Neuronal stem cell (in vitro differentiated cells): ENCODE measurements at regions not wholly inside any gene's neighbourhood (a gene's known extent, or its start where the extent isn't known, plus 50 kb on each side); places are given as distances from the start of the nearest gene placed in this dataset.

Experiments used
- DNase-seq: peaks from one replicate; pipeline ENCODE4 v3.0.0-alpha.2; 2013; ENCODE audit warnings: low spot score
- H2AFZ ChIP-seq: one replicate; pipeline ENCODE4 v1.6.1; 2013; ENCODE audit warnings: mild to moderate bottlenecking, low read length, inconsistent platforms
- H2AK5ac ChIP-seq: 2 replicates; pipeline ENCODE4 v1.6.1; 2013; ENCODE audit warnings: low read depth, mild to moderate bottlenecking, inconsistent platforms, low read length, moderate library complexity, mixed read lengths
- H2BK120ac ChIP-seq: 2 replicates; pipeline ENCODE4 v1.6.1; 2013; ENCODE audit warnings: low read depth, mild to moderate bottlenecking, inconsistent platforms, low read length, moderate library complexity, mixed read lengths
- H2BK12ac ChIP-seq: one replicate; pipeline ENCODE4 v1.6.1; 2013; ENCODE audit warnings: low read length, inconsistent platforms
- H2BK15ac ChIP-seq: 2 replicates; pipeline ENCODE4 v1.6.1; 2013; ENCODE audit warnings: mild to moderate bottlenecking, low read length, inconsistent platforms, mixed read lengths
- H2BK5ac ChIP-seq: one replicate; pipeline ENCODE4 v1.6.1; 2013; ENCODE audit warnings: inconsistent platforms, mild to moderate bottlenecking, low read length, moderate library complexity
- H3K14ac ChIP-seq: one replicate; pipeline ENCODE4 v1.6.1; 2013; ENCODE audit warnings: low read length, inconsistent platforms
- H3K18ac ChIP-seq: 2 replicates; pipeline ENCODE4 v1.6.1; 2013; ENCODE audit warnings: low read length, inconsistent platforms
- H3K23ac ChIP-seq: 2 replicates; pipeline ENCODE4 v1.6.1; 2013; ENCODE audit warnings: low read depth, mild to moderate bottlenecking, mixed read lengths, low read length, inconsistent platforms; ENCODE audit not compliant: poor library complexity
- H3K27ac ChIP-seq: replicated peaks from 3 replicates; pipeline ENCODE4 v1.5.1; 2013; ENCODE audit warnings: low read length, inconsistent platforms
- H3K27me3 ChIP-seq, 3 experiments: 2 replicates each; pipeline ENCODE4 v1.6.1; 2013; ENCODE audit warnings: low read length in 3 of 3, mild to moderate bottlenecking in 2 of 3, inconsistent platforms in 1 of 3, low read depth in 1 of 3, mixed read lengths in 1 of 3, moderate library complexity in 1 of 3; ENCODE audit not compliant: control insufficient read depth in 3 of 3, insufficient read depth in 3 of 3
- H3K36me3 ChIP-seq, 2 donors: replicated peaks in 1 of 2; 2 replicates each; pipeline ENCODE4 v1.6.1; 2013; ENCODE audit warnings: low read length in 2 of 2; ENCODE audit not compliant: control insufficient read depth in 2 of 2, insufficient read depth in 2 of 2
- H3K4ac ChIP-seq: 2 replicates; pipeline ENCODE4 v1.6.1; 2013; ENCODE audit warnings: inconsistent platforms, mild to moderate bottlenecking, low read length, moderate library complexity
- H3K4me1 ChIP-seq, 2 donors: 1 replicate in 1 of 2; 2 replicates in 1 of 2; pipeline ENCODE4 v1.6.1; 2013; ENCODE audit warnings: low read length in 2 of 2, low read depth in 1 of 2; ENCODE audit not compliant: control insufficient read depth in 2 of 2, insufficient read depth in 1 of 2
- H3K4me2 ChIP-seq: one replicate; pipeline ENCODE4 v1.6.1; 2013; ENCODE audit warnings: mild to moderate bottlenecking, low read length, inconsistent platforms; ENCODE audit not compliant: insufficient read depth, poor library complexity, severe bottlenecking
- H3K4me3 ChIP-seq, 2 donors: 2 replicates each; pipeline ENCODE4 v1.5.1; 2013; ENCODE audit warnings: low read length in 2 of 2, mild to moderate bottlenecking in 2 of 2, inconsistent platforms in 1 of 2, moderate library complexity in 1 of 2
- H3K79me1 ChIP-seq: one replicate; pipeline ENCODE4 v1.6.1; 2013; ENCODE audit warnings: low read depth, mild to moderate bottlenecking, inconsistent platforms, low read length, moderate library complexity
- H3K9ac ChIP-seq: one replicate; pipeline ENCODE4 v1.6.1; 2013; ENCODE audit warnings: mild to moderate bottlenecking, low read depth, low read length, inconsistent platforms; ENCODE audit not compliant: poor library complexity
- H3K9me3 ChIP-seq, 2 donors: replicated peaks in 1 of 2; 2 replicates each; pipeline versions ENCODE3 to v1.6.1; 2013; ENCODE audit warnings: low read length in 2 of 2, mild to moderate bottlenecking in 2 of 2, inconsistent platforms in 1 of 2, low read depth in 1 of 2, mixed read lengths in 1 of 2, moderate library complexity in 1 of 2; ENCODE audit not compliant: control insufficient read depth in 2 of 2, insufficient read depth in 1 of 2
- H4K8ac ChIP-seq: one replicate; pipeline ENCODE4 v1.6.1; 2013; ENCODE audit warnings: low read depth, mild to moderate bottlenecking, inconsistent platforms, low read length, moderate library complexity
- H4K91ac ChIP-seq: one replicate; pipeline ENCODE4 v1.6.1; 2013; ENCODE audit warnings: low read length, low read depth, mild to moderate bottlenecking, inconsistent platforms; ENCODE audit not compliant: poor library complexity
- WGBS, 2 donors: extraction: QIAGEN DNeasy Blood & Tissue Kit; methylation state at CpG; one replicate each; pipeline ENCODE4 v1.1.7; 2013; ENCODE audit warnings: missing lambda C conversion rate in 2 of 2, mixed read lengths in 1 of 2; ENCODE audit not compliant: insufficient read length in 2 of 2, insufficient replicate concordance in 1 of 2; ENCODE audit errors: extremely low coverage in 2 of 2; 5-methylcytosine and 5-hydroxymethylcytosine counted together

DNA sequence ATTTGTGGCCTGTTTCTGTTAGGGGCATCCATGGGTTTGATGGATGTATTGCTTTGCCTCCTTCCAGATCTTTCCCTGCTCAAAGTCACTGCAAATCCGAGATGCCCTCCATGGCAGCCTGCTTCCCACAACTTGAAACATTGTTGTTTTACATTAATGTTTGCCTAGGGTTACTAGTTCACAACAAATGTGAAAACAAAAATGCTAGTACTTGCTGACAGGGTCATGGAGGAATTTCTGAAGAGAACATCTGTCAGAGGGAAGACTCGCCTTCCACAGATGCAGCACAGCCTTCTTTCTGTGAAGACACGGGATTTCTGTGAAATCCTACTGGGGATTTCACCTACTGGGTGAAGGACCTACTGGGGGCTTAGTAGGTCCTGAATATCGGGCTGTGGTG is 260.0 kb upstream of the FN1 start:
- H3K9ac ChIP-seq = no peak overlapping the region
- H3K4me1 ChIP-seq = no peaks in the 10 kb centered on the region
- DNase-seq = no peak
- H3K14ac ChIP-seq = no peak overlapping the region
- no peak overlapping the region for H2AFZ ChIP-seq
- H3K23ac ChIP-seq = no peak overlapping the region
- H2BK15ac ChIP-seq = no peak overlapping the region
- no peak overlapping the region for H3K4ac ChIP-seq
- H3K27ac ChIP-seq = no peak overlapping the region
- H3K79me1 ChIP-seq = no peaks in the 10 kb centered on the region
- H3K27me3 ChIP-seq = no peaks in the 10 kb centered on the region
- H2AK5ac ChIP-seq = no peak overlapping the region
- H3K18ac ChIP-seq = no peak overlapping the region
- no peak overlapping the region for H3K4me2 ChIP-seq
- no peak overlapping the region for H2BK120ac ChIP-seq
- no peak overlapping the region for H4K91ac ChIP-seq
- no peak overlapping the region for H2BK12ac ChIP-seq
- no peak overlapping the region for H4K8ac ChIP-seq
- H2BK5ac ChIP-seq = no peak overlapping the region
- no peak overlapping the region for H3K4me3 ChIP-seq
- no CpG with 5 or more reads among the region's 4 CpGs for WGBS, 2 donors
- no peaks in the 10 kb centered on the region for H3K9me3 ChIP-seq
- H3K36me3 ChIP-seq = no peaks in the 10 kb centered on the region

DNA sequence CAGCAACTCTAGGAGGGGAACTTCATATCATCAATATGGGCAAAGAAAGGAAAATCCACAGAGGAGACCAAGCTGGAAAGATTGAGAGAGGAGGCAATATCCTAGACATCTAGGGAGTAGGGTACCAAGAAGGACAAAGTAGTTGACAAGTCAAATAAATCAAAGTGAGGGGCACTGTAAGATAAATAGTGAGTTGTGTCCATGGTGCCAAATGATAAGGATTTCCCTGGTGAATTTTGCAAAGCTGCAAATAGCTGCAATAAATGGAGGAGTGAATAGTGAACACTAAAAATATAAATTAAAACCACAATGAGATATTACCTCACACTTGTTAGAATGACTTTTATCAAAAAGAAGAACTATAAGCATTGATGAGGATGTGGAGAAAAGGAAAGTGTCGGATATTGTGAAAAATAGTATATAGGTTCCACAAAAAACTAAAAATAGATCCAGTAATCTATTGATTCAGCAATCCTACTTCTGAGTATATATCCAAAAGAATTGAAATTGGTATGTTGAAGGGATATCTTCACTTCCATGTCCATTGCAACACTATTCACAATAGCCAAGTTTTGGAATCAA is 258.2 kb upstream of the FN1 start:
- WGBS, 2 donors = no CpG with 5 or more reads among the region's 1 CpG
- Histone ChIP-seq H2BK120ac (no peak overlapping the region), H2AK5ac (no peak overlapping the region), H3K18ac (no peak overlapping the region), H4K8ac (no peak overlapping the region), H3K4ac (no peak overlapping the region), H2BK5ac (no peak overlapping the region), H4K91ac (no peak overlapping the region), H3K23ac (no peak overlapping the region), H3K14ac (no peak overlapping the region), H3K79me1 (no peaks in the 10 kb centered on the region), H2AFZ (no peak overlapping the region), H2BK12ac (no peak overlapping the region), H3K4me1 (no peaks in the 10 kb centered on the region), H3K9ac (no peak overlapping the region), H3K27me3 (no peaks in the 10 kb centered on the region), H3K36me3 (no peaks in the 10 kb centered on the region), H3K9me3 (no peaks in the 10 kb centered on the region), H3K4me2 (no peak overlapping the region), H3K27ac (no peak overlapping the region), H3K4me3 (no peak overlapping the region), H2BK15ac (no peak overlapping the region)
- no peak for DNase-seq

DNA sequence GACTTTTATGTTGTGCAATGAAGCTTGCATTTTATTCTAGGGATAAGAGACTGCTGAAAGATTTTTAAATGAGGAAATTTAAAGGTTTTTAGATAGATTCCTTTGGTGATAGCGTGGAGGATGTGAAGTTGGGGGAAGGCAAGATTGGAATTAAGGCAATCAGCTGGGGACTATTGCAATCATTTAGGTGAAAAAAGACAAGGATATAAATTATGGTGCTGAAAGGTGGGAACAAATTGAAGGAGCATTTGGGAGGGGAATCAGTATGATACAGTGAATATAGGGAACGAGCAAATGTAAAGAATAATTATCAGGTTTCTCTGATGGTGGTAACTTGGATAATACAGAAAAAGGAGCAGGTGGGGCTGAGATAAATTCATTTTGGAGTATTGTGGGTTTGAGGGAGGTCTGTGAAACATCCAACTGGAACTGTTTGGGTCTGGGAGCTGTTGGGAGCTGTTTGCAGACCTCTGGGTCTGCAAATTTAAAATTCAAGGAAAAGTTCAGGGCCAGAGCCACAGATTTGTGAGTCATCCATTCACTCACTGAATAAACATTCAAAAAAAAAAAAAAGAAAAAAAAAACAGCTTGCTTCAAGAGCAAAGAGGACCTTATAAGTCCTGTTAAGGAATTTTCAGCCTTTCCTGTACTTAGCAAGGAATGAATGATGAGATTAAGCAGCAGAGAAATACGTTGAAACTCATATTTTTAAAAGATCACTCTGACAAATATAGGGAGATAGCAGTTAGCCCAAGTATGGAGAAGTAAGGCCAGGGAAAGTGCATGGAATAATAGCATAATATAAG is 257.5 kb upstream of the FN1 start:
- H2BK120ac ChIP-seq = no peak overlapping the region
- H2BK15ac ChIP-seq = no peak overlapping the region
- H3K4me1 ChIP-seq = no peaks in the 10 kb centered on the region
- H3K27me3 ChIP-seq = no peaks in the 10 kb centered on the region
- 100% methylated on average over 1 of the region's 3 CpGs for WGBS, 2 donors
- H2AFZ ChIP-seq = peak overlapping the region; percentile 37
- H3K4me3 ChIP-seq = no peak overlapping the region
- no peak overlapping the region for H2BK12ac ChIP-seq
- no peaks in the 10 kb centered on the region for H3K79me1 ChIP-seq
- no peak overlapping the region for H3K27ac ChIP-seq
- no peak overlapping the region for H3K9ac ChIP-seq
- H3K36me3 ChIP-seq = no peaks in the 10 kb centered on the region
- no peak overlapping the region for H2AK5ac ChIP-seq
- H3K18ac ChIP-seq = no peak overlapping the region
- no peak overlapping the region for H4K91ac ChIP-seq
- DNase-seq = no peak
- no peak overlapping the region for H3K23ac ChIP-seq
- H3K4me2 ChIP-seq = no peak overlapping the region
- no peak overlapping the region for H3K4ac ChIP-seq
- H2BK5ac ChIP-seq = no peak overlapping the region
- H3K9me3 ChIP-seq = no peaks in the 10 kb centered on the region
- H3K14ac ChIP-seq = no peak overlapping the region
- H4K8ac ChIP-seq = no peak overlapping the region

DNA sequence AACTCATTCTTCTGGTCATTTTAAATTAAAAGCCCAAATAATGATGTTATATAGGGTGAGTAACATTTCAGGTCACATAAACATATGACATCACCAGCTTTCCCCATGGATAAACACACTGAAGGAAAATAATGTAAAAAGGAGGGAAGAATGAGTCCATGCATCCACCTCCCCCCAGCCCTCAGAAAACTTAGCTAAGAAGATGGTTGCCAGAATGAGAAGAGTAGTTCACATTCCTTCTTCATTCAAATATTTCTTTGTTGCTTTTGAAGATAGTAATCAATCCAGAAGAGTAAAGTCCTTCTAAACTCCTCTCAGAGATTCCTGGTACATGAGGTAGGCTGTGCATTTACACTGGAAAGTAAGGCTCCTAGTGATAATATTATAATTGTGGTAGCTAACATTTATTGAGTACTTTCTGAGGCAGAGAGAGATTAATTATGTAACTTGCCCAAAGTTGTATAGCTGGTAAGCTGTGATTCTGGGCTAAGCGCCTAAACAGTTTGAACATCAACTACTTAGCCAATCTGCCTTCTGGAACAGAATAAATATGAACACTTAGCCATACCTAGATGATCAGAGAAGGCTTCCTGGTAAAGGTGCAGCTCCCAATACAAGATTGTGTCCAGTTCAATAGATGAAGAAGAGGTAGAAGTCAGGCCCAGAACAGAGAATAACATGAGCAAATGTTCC is 256.7 kb upstream of the FN1 start:
- H2AFZ ChIP-seq = no peak overlapping the region
- H3K9ac ChIP-seq = no peak overlapping the region
- H3K18ac ChIP-seq = no peak overlapping the region
- H3K9me3 ChIP-seq = no peaks in the 10 kb centered on the region
- H3K4ac ChIP-seq = no peak overlapping the region
- no peak overlapping the region for H4K8ac ChIP-seq
- no CpG with 5 or more reads among the region's 1 CpG for WGBS, 2 donors
- no peak for DNase-seq
- no peak overlapping the region for H3K4me3 ChIP-seq
- H3K23ac ChIP-seq = no peak overlapping the region
- no peak overlapping the region for H3K27ac ChIP-seq
- no peak overlapping the region for H3K14ac ChIP-seq
- no peak overlapping the region for H2BK120ac ChIP-seq
- H2BK5ac ChIP-seq = no peak overlapping the region
- no peaks in the 10 kb centered on the region for H3K79me1 ChIP-seq
- H2AK5ac ChIP-seq = no peak overlapping the region
- no peak overlapping the region for H2BK15ac ChIP-seq
- no peaks in the 10 kb centered on the region for H3K4me1 ChIP-seq
- no peak overlapping the region for H2BK12ac ChIP-seq
- no peak overlapping the region for H3K4me2 ChIP-seq
- H3K36me3 ChIP-seq = no peaks in the 10 kb centered on the region
- no peaks in the 10 kb centered on the region for H3K27me3 ChIP-seq
- H4K91ac ChIP-seq = no peak overlapping the region
